ENCODE measurements at regions not wholly inside any gene's neighbourhood (a gene's known extent, or its start where the extent isn't known, plus 50 kb on each side); places are given as distances from the start of the nearest gene placed in this dataset.

GRCh38 chrX:69072486-69073006 is 92.7 kb downstream of the PJA1 start:
- TF ChIP-seq REST (IDR thresholded peaks at IDR 0.05; ENCODE audit: insufficient read depth in 1 of 2, low read depth in 2 of 2, low read length in 1 of 2): no peak
- TF ChIP-seq TCF7L2 (IDR thresholded peaks at IDR 0.05; ENCODE audit: low read depth, low read length): no peak
- no peak for TF ChIP-seq POLR2AphosphoS5 (IDR thresholded peaks at IDR 0.05; ENCODE audit: low read depth, low read length)
- no peak for TF ChIP-seq SIN3A (IDR thresholded peaks at IDR 0.05; ENCODE audit: borderline replicate concordance, insufficient read depth, low read depth, low read length)
- TF ChIP-seq, protein P1, sequence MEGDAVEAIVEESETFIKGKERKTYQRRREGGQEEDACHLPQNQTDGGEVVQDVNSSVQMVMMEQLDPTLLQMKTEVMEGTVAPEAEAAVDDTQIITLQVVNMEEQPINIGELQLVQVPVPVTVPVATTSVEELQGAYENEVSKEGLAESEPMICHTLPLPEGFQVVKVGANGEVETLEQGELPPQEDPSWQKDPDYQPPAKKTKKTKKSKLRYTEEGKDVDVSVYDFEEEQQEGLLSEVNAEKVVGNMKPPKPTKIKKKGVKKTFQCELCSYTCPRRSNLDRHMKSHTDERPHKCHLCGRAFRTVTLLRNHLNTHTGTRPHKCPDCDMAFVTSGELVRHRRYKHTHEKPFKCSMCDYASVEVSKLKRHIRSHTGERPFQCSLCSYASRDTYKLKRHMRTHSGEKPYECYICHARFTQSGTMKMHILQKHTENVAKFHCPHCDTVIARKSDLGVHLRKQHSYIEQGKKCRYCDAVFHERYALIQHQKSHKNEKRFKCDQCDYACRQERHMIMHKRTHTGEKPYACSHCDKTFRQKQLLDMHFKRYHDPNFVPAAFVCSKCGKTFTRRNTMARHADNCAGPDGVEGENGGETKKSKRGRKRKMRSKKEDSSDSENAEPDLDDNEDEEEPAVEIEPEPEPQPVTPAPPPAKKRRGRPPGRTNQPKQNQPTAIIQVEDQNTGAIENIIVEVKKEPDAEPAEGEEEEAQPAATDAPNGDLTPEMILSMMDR (IDR thresholded peaks at IDR 0.05): no peak
- ATAC-seq (no peak), DNase-seq (ENCODE audit: low read depth, low spot score) (no peak)
- Histone ChIP-seq H3K27ac (ENCODE audit: low read length) (no peak overlapping the region), H3K36me3 (ENCODE audit: control insufficient read depth, insufficient read depth, low read length) (no peaks in the 10 kb centered on the region), H3K4me3 (ENCODE audit: low read depth in 2 of 2, low read length in 2 of 2) (no peak overlapping the region), H3K27me3 (ENCODE audit: control insufficient read depth, insufficient read depth, low read length) (no peaks in the 10 kb centered on the region), H3K9me3 (ENCODE audit: control insufficient read depth, insufficient read depth, low read depth, low read length) (no peaks in the 10 kb centered on the region), H3K4me1 (ENCODE audit: control insufficient read depth, insufficient read depth, low read length) (no peaks in the 10 kb centered on the region)
- intact Hi-C loops (cut with micrococcal nuclease; ENCODE audit: unreplicated experiment): no loop called here
- ChIA-PET CTCF (no interaction called here), POLR2A (no interaction called here)
- BruUV-seq (replicated peaks): no TSS peak
- in situ Hi-C loops (cut with HindIII; ENCODE audit: low pct_unique_long_range_greater_than_20kb, low sequenced_read_pairs): no loop called here

DNA sequence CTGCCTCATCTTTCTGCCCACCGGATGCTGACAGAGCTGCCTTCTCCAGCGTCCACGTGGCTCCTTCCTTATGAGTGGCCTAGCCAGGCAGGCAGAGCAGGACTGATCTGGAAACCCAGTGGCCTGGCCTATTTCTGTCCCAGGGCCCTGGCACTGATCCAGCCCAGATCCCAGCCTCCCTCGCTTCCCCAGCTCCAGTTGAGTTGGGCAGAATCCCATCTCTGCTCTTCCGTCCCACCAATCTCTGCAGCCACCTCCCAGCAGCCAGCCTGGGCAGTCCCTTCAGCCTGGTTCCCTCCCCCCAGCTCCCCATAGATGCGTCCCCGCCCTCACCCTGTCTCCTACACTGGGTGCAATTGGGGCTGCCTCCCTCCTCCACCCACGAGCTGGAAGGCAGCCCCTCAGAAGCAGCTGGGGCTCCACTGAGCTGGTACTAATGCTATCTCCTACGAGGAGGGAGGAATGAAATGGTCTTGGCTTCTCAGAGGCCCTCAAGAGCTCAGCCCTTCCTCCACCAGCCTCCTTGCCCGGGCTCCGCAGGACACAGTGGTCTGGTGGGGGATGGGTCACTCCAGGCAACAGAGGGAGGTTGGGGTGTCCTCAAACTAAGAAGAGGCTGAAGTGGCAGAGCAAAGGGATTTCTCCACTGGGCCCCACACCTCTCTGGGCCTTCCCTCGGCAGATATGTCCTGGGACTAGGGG is 94.2 kb downstream of the PJA1 start:
- H3K4me3 ChIP-seq (ENCODE audit: low read depth in 2 of 2, low read length in 2 of 2): no peak overlapping the region
- no TSS peak for BruUV-seq (replicated peaks)
- no peaks in the 10 kb centered on the region for H3K4me1 ChIP-seq (ENCODE audit: control insufficient read depth, insufficient read depth, low read length)
- no peak for ATAC-seq
- no peaks in the 10 kb centered on the region for H3K9me3 ChIP-seq (ENCODE audit: control insufficient read depth, insufficient read depth, low read depth, low read length)
- no peaks in the 10 kb centered on the region for H3K27me3 ChIP-seq (ENCODE audit: control insufficient read depth, insufficient read depth, low read length)
- DNase-seq (ENCODE audit: low read depth, low spot score): no peak
- POLR2A ChIA-PET: no interaction called here
- CTCF ChIA-PET: no interaction called here
- intact Hi-C loops (cut with micrococcal nuclease; ENCODE audit: unreplicated experiment): no loop called here
- in situ Hi-C loops (cut with HindIII; ENCODE audit: low pct_unique_long_range_greater_than_20kb, low sequenced_read_pairs): no loop called here
- no peak overlapping the region for H3K27ac ChIP-seq (ENCODE audit: low read length)
- no peaks in the 10 kb centered on the region for H3K36me3 ChIP-seq (ENCODE audit: control insufficient read depth, insufficient read depth, low read length)
- TF ChIP-seq, protein P1 (IDR thresholded peaks at IDR 0.05): no peak
- no peak for TF ChIP-seq REST (IDR thresholded peaks at IDR 0.05; ENCODE audit: insufficient read depth in 1 of 2, low read depth in 2 of 2, low read length in 1 of 2)
- no peak for TF ChIP-seq TCF7L2 (IDR thresholded peaks at IDR 0.05; ENCODE audit: low read depth, low read length)
- no peak for TF ChIP-seq POLR2AphosphoS5 (IDR thresholded peaks at IDR 0.05; ENCODE audit: low read depth, low read length)
- TF ChIP-seq SIN3A (IDR thresholded peaks at IDR 0.05; ENCODE audit: borderline replicate concordance, insufficient read depth, low read depth, low read length): no peak
